OCI-LY3 (cell line): ENCODE measurements at regions not wholly inside any gene's neighbourhood (a gene's known extent, or its start where the extent isn't known, plus 50 kb on each side); places are given as distances from the start of the nearest gene placed in this dataset.

ENCODE experiments used
- H2AFZ ChIP-seq: fragments of 200-600, 300-600 bp; shearing (Covaris generic); 2 replicates; pipeline ENCODE4 v1.6.0; 2014; ENCODE audit warnings: antibody characterized with exemption, low read depth, low read length
- H3K27ac ChIP-seq: fragments of 200-600, 300-600 bp; sonication (generic); 2 replicates; pipeline ENCODE4 v1.5.1; 2014; ENCODE audit warnings: mild to moderate bottlenecking, low read length, moderate library complexity, mixed read lengths
- H3K27me3 ChIP-seq: fragments of 200-600, 300-600 bp; sonication (generic); 2 replicates; pipeline ENCODE4 v1.6.1; 2014; ENCODE audit warnings: low read depth, low read length, mixed read lengths
- H3K36me3 ChIP-seq: fragments of 200-600, 300-600 bp; sonication (generic); replicated peaks from 2 replicates; pipeline ENCODE3; 2014; ENCODE audit warnings: low read depth, low read length, mixed read lengths
- H3K4me1 ChIP-seq: fragments of 300-600, 200-600 bp; sonication (generic); 2 replicates; pipeline ENCODE4 v1.6.1; 2014; ENCODE audit warnings: low read length, mixed read lengths
- H3K4me2 ChIP-seq: fragments of 200-600, 300-600 bp; sonication (generic); 2 replicates; pipeline ENCODE4 v1.6.1; 2014; ENCODE audit warnings: low read length, mixed read lengths
- H3K4me3 ChIP-seq: fragments of 300-600, 200-600 bp; sonication (generic); 2 replicates; pipeline ENCODE4 v1.5.1; 2014; ENCODE audit warnings: antibody characterized with exemption, mild to moderate bottlenecking, low read length, moderate library complexity
- H3K79me2 ChIP-seq: fragments of 300-600, 200-600 bp; shearing (Covaris generic); 2 replicates; pipeline ENCODE4 v1.6.1; 2014; ENCODE audit warnings: mild to moderate bottlenecking, low read length, mixed read lengths
- H3K9ac ChIP-seq: fragments of 300-600, 200-600 bp; shearing (Covaris generic); 2 replicates; pipeline ENCODE4 v1.6.0; 2014; ENCODE audit warnings: mild to moderate bottlenecking, low read length, moderate library complexity
- H3K9me3 ChIP-seq: fragments of 200-600, 300-600 bp; shearing (Covaris generic); 2 replicates; pipeline ENCODE4 v1.6.1; 2014; ENCODE audit warnings: low read length, mixed read lengths; ENCODE audit not compliant: insufficient read depth
- H4K20me1 ChIP-seq: fragments of 200-600, 300-600 bp; sonication (generic); 2 replicates; pipeline ENCODE4 v1.6.1; 2016; ENCODE audit warnings: low read length, mixed read lengths; ENCODE audit not compliant: insufficient read depth
- CTCF ChIP-seq: fragments of 200-600, 300-600 bp; sonication (generic); IDR thresholded peaks from 2 replicates; pipeline ENCODE4 v1.5.1; 2014; ENCODE audit warnings: antibody characterized with exemption, low read length, low read depth
- EZH2phosphoT487 ChIP-seq: fragments of 200-600 bp; shearing (Covaris generic); IDR thresholded peaks from 2 replicates; pipeline ENCODE4 v1.6.1; 2018; ENCODE audit warnings: antibody characterized with exemption, mixed run types, low read depth

DNA sequence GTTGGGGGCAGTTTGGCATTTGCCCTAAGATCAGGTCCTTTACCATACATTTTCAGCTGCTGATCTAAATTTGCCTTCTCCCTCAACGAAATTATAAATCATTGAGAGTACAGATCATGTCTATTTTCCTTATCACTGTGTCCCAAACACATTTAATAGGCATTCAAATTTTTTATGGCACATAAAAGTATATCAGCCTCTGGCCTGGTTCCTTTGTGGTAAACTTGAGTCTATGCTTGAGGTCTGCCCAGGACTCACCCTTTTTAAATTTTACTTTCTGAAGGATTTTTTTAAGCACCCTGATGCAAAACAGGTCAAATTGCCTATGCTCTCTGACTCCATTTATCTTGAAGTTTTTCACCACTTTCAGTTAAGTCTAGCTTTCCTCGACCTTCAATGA, 163.6 kb upstream of the GRIN3A start:
- H3K4me3 ChIP-seq = no peak overlapping the region
- no peaks in the 10 kb centered on the region for H3K9me3 ChIP-seq
- no peak overlapping the region for H3K4me2 ChIP-seq
- no peak overlapping the region for H2AFZ ChIP-seq
- no peaks in the 10 kb centered on the region for H3K79me2 ChIP-seq
- H3K4me1 ChIP-seq = no peaks in the 10 kb centered on the region
- no peaks in the 10 kb centered on the region for H4K20me1 ChIP-seq
- TF ChIP-seq CTCF = no peak
- no peak for TF ChIP-seq EZH2phosphoT487
- H3K27ac ChIP-seq = no peak overlapping the region
- H3K9ac ChIP-seq = no peak overlapping the region
- H3K36me3 ChIP-seq = no peaks in the 10 kb centered on the region
- no peaks in the 10 kb centered on the region for H3K27me3 ChIP-seq

- Histone ChIP-seq H2AFZ (no peak overlapping the region), H3K27me3 (no peaks in the 10 kb centered on the region), H3K4me3 (no peak overlapping the region), H3K36me3 (no peaks in the 10 kb centered on the region), H3K27ac (no peak overlapping the region), H3K4me1 (no peaks in the 10 kb centered on the region), H3K9me3 (no peaks in the 10 kb centered on the region), H3K9ac (no peak overlapping the region), H4K20me1 (no peaks in the 10 kb centered on the region), H3K4me2 (no peak overlapping the region), H3K79me2 (no peaks in the 10 kb centered on the region)
- no peak for TF ChIP-seq EZH2phosphoT487
- TF ChIP-seq CTCF = no peak
Measured at GRCh38 chr9:101897196-101897595, 158.7 kb upstream of the GRIN3A start.

DNA sequence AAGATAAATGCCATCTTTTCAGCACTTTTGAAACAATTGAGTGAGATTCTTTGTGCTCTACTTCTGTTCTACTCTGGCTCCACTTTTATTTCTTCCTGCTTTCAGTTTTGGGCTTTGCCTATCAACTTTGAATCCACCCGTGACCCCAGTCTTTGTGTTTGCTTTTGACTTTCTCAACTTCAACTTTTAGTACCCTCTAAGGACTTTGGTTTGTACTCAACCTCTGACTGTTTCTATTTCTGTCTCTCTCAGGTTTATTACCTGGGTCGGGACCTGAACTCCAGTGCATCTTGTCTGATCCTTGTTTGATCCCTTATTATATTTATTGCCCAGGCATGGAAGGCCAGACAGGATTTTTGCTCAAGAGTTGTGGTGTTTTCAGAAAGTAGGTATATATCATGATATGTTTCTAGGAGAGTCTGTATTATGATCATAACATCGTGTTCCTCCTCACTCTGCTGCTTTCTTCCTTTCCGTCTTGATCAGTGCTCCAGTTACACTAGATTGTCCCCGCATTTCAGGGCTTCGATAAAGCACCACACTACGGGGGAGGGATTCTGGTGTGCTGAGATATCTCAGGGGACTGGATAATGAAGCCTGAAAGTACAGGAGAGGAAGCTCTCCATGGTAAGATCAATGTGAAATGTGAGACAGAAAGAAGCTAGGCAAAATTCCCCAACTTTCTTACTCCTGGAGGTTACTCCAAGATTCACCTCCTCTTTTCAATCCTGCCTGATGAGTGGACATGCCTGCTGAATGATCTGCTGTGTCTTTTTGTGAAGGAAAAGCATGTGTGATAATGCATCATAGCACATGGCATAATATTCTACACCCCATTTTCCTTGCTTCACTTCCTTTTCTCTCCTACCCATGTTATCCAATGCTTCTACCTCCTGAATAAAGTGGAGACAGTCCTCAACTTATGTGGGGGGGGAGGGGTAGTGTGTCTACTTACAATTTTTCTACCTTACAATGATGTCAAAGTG, 155.5 kb upstream of the GRIN3A start:
- H3K9ac ChIP-seq = no peak overlapping the region
- H3K27me3 ChIP-seq = no peaks in the 10 kb centered on the region
- no peaks in the 10 kb centered on the region for H3K79me2 ChIP-seq
- H4K20me1 ChIP-seq = no peaks in the 10 kb centered on the region
- no peaks in the 10 kb centered on the region for H3K36me3 ChIP-seq
- no peak overlapping the region for H3K27ac ChIP-seq
- TF ChIP-seq CTCF (no peak), EZH2phosphoT487 (no peak)
- H2AFZ ChIP-seq = 0 out of 2 replicates have a peak overlapping the region, but pooled peaks have one; percentile 13
- no peak overlapping the region for H3K4me3 ChIP-seq
- H3K4me2 ChIP-seq = no peak overlapping the region
- no peaks in the 10 kb centered on the region for H3K9me3 ChIP-seq
- H3K4me1 ChIP-seq = no peaks in the 10 kb centered on the region

DNA sequence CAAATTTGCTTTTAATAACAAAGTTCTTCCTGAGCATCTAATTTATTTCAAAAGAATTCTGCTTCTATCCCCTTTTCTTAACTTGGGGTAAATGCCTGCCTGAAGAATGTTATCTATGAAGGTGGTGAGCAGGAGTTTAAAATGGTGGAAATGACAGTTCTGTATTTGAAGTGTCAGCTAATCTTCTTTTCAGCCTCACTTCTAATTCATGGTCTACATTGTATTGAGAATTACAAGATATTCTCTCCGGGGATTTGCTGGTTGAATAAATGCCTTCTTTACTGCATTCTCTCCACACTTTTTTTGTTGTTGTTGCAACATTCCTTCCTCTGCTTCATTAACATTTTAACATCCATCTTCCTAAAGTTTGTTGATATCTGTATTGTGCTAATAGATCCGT, 143.1 kb upstream of the GRIN3A start:
- Histone ChIP-seq H4K20me1 (no peaks in the 10 kb centered on the region), H3K4me2 (no peak overlapping the region), H3K9ac (no peak overlapping the region), H3K27me3 (no peaks in the 10 kb centered on the region), H3K4me3 (no peak overlapping the region), H3K4me1 (no peaks in the 10 kb centered on the region), H3K9me3 (no peaks in the 10 kb centered on the region), H3K27ac (no peak overlapping the region), H2AFZ (no peak overlapping the region), H3K36me3 (no peaks in the 10 kb centered on the region), H3K79me2 (no peaks in the 10 kb centered on the region)
- TF ChIP-seq CTCF (no peak), EZH2phosphoT487 (no peak)
